Epithelial cell of proximal tubule (primary cell): ENCODE measurements at regions not wholly inside any gene's neighbourhood (a gene's known extent, or its start where the extent isn't known, plus 50 kb on each side); places are given as distances from the start of the nearest gene placed in this dataset.

Experiments used
- DNase-seq: peaks from one replicate; pipeline ENCODE4 v3.0.0-alpha.2; 2011; ENCODE audit warnings: low read depth
- H3K4me3 ChIP-seq: 2 replicates; pipeline ENCODE4 v1.5.1; 2011; ENCODE audit warnings: low read depth, mild to moderate bottlenecking, low read length
- TF ChIP-seq, protein P1 (sequence below): conservative IDR thresholded peaks from 2 replicates; pipeline ENCODE4 v1.5.1; 2012; ENCODE audit warnings: low read depth, mild to moderate bottlenecking, low read length

DNA sequence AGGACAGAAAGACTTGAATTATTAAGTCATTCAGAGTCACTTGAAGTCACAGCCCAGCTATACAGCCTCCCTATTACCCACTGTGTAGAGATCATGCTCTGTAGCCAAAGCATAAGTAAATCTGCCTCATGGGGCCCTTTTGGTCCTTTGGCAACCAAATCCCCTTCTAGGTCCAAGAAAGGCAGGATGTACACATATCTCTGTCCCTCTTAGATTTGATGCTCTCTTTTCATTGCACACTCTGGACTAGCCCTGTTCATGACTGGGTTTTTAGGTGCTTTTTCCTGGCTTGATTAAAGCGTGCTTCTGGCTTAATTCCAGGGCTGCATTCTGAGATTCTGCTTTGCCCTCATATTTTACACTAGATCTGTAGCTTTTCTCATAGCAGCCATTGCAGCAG, 296.8 kb downstream of the TENT5A start:
- H3K4me3 ChIP-seq = no peak overlapping the region
- TF ChIP-seq, protein P1, sequence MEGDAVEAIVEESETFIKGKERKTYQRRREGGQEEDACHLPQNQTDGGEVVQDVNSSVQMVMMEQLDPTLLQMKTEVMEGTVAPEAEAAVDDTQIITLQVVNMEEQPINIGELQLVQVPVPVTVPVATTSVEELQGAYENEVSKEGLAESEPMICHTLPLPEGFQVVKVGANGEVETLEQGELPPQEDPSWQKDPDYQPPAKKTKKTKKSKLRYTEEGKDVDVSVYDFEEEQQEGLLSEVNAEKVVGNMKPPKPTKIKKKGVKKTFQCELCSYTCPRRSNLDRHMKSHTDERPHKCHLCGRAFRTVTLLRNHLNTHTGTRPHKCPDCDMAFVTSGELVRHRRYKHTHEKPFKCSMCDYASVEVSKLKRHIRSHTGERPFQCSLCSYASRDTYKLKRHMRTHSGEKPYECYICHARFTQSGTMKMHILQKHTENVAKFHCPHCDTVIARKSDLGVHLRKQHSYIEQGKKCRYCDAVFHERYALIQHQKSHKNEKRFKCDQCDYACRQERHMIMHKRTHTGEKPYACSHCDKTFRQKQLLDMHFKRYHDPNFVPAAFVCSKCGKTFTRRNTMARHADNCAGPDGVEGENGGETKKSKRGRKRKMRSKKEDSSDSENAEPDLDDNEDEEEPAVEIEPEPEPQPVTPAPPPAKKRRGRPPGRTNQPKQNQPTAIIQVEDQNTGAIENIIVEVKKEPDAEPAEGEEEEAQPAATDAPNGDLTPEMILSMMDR = no peak
- no peak for DNase-seq

DNA sequence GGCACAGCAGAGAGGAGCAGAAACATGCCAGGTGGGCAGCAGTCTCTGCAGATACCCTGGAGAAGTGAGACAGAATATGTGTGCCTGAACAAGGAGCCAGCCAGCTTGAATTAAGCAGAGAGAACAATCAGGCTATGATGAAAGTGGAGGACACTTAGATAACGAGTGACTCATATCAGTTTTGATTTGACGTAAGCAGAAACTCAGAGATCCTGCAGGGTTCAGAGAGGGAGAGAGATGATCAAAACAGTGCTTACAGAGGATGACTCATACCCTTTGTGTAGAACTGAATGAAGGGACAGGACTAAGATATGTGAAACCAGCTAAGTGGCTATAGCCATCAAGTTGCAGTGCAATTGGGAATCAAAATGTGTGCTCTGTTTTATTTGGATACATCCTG, 300.7 kb downstream of the TENT5A start:
- no peak for DNase-seq
- H3K4me3 ChIP-seq = no peak overlapping the region
- TF ChIP-seq, protein P1 = no peak

DNA sequence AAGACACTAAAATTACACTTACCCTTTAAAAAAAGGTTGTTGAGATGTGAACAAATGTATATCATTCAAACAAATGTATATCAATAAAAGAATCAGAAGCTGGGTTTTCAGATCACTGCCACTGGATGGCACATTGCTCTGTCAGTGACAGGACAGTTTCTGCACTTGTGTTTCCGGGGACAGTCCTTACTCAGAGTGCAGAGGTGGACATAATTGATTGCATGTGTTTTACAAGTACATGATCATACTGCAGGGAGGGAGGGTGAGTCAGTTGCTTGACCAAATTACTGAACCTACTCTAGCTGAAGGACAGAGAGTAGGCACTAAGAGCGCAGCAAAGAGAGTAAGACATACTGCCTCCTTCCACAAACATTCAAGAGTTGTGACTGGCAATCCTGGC, 302.3 kb downstream of the TENT5A start:
- no peak for DNase-seq
- no peak overlapping the region for H3K4me3 ChIP-seq
- TF ChIP-seq, protein P1 = no peak

DNA sequence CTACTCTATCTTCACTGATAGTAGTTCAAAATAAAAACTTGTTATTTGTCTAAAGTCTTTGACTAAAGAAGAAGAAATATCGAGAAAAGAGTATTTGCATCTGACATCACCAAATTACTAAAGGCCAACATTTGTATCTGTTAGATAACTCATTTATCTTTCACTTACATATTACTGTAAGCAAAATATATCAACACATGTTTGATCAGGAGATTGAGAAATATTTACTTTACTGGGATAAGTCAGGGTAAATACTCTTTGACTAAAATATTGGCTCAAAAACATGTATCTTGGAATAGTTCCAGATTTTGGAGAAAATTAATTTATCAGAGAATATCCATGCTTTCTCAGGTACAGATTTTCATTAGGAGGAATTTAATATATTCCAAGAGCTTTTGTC, 306.0 kb downstream of the TENT5A start:
- H3K4me3 ChIP-seq = no peak overlapping the region
- no peak for DNase-seq
- TF ChIP-seq, protein P1 = no peak

DNA sequence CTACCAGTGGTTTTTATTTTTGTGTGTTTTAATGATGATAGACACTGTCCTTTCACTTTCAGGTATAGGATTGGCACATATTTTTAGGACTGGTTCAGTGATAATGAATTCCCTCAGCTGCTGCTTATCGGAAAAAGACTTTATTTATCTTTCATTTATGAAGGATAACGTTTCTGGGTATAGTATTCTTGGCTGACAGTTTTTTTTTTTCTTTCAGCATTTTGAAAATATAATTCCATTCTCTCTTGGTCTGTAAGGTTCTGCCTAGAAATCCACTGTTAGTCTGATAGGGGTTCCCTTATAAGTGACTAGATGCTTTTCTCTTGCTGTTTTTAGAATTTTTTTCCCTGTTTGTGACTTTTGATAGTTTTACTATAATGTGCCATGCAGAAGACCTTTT, 313.1 kb downstream of the TENT5A start:
- TF ChIP-seq, protein P1 = no peak
- no peak overlapping the region for H3K4me3 ChIP-seq
- no peak for DNase-seq

DNA sequence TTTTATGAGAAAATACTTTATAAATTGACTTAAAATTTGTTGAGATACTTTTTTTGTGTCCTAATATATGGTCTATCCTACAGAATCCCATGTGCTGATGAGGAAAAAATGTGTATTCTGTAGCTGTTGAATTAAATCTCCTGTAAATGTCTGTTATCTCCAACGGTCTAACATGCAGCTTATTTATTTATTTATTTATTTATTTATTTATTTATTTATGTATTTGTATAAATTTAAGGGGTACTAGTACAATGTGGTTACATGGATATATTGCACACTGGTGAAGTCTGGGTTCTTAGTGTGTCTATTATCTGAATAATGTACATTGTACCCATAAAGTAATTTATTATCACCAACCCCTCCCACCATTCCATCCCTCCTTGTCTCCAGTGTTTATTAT, 315.5 kb downstream of the TENT5A start:
- TF ChIP-seq, protein P1 = no peak
- no peak for DNase-seq
- H3K4me3 ChIP-seq = no peak overlapping the region

DNA sequence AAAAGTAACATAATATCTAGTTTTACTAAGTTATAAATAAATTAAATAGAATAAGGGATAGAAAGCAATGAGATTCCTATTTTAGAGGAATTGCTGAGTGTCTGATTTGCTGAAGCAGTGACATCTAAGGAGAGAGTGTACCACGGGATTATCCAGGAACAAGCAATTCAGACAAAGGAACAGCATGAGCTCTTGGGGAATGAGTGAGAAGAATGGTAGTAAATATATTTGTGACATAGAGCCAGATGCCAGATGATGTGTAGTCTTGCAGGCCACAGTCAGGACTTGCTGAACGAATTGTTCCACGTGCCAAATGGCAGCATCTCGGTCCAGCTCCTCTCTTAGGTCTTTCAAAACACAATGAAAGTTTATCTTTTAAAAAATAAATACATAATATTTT, 339.2 kb downstream of the TENT5A start:
- TF ChIP-seq, protein P1 = no peak
- no peak overlapping the region for H3K4me3 ChIP-seq
- DNase-seq = no peak
